Esophagus squamous epithelium (tissue), 4 donors: ENCODE measurements at regions not wholly inside any gene's neighbourhood (a gene's known extent, or its start where the extent isn't known, plus 50 kb on each side); places are given as distances from the start of the nearest gene placed in this dataset.

Source experiments
- CTCF ChIP-seq, 6 experiments: fragments of 450-650 bp in 4 of 6; fragments of 200-600 bp in 2 of 6; sonication (generic) in 2 of 6; IDR thresholded peaks; one replicate each; pipeline ENCODE4 v1.5.1; 2016 to 2019; ENCODE audit warnings: antibody characterized with exemption in 6 of 6, mild to moderate bottlenecking in 4 of 6, moderate library complexity in 4 of 6
- POLR2A ChIP-seq, 4 donors: fragments of 450-650 bp; IDR thresholded peaks; one replicate each; pipeline ENCODE4 v1.6.1; 2017; ENCODE audit warnings: antibody characterized with exemption in 4 of 4, mild to moderate bottlenecking in 4 of 4, moderate library complexity in 3 of 4

- TF ChIP-seq CTCF (IDR thresholded peaks at IDR 0.05) = no peak
- no peak for TF ChIP-seq POLR2A (IDR thresholded peaks at IDR 0.05)
These were observed 152.8 kb downstream of the TFCP2L1 start for GRCh38 chr2:121132054-121132761.
